Panc1 (cell line): ENCODE measurements at regions not wholly inside any gene's neighbourhood (a gene's known extent, or its start where the extent isn't known, plus 50 kb on each side); places are given as distances from the start of the nearest gene placed in this dataset.

Experiments used
- ATAC-seq: fragments of 200-7000 bp; cut with Tn5 transposase; 2 replicates; pipeline ENCODE4 v1.9.1; 2020; ENCODE audit warnings: mild to moderate bottlenecking, moderate library complexity
- BruUV-seq: library from RNA; stranded (reverse); fragments of 400-500 nt; replicated peaks from 2 replicates; lab custom pipeline; 2021; lab: Mats Ljungman, UMichigan
- CTCF ChIA-PET: fragments of 300-600 bp; sonication (Branson Sonifier 250); formaldehyde crosslinking; loops from one replicate; lab custom pipeline; 2022; ENCODE audit warnings: antibody characterized with exemption; lab: Charles Lee
- POLR2A ChIA-PET: fragments of 300-600 bp; sonication (Branson Sonifier 250); formaldehyde crosslinking; loops from one replicate; lab custom pipeline; 2022; ENCODE audit warnings: antibody characterized with exemption; lab: Charles Lee
- DNase-seq: peaks from one replicate; pipeline ENCODE4 v3.0.0-alpha.2; 2010; ENCODE audit warnings: low read depth, low spot score
- H3K27ac ChIP-seq: 2 replicates; pipeline ENCODE4 v1.5.1; 2011; ENCODE audit warnings: mild to moderate bottlenecking, low read length, inconsistent platforms
- H3K27me3 ChIP-seq: fragments of 200-500 bp; sonication (Bioruptor generic); 2 replicates; pipeline ENCODE4 v1.6.0; 2014; ENCODE audit warnings: low read length, inconsistent platforms; ENCODE audit not compliant: control insufficient read depth, insufficient read depth
- H3K36me3 ChIP-seq: fragments of 200-500 bp; sonication (Bioruptor generic); 2 replicates; pipeline ENCODE4 v1.5.1; 2014; ENCODE audit warnings: inconsistent platforms, mild to moderate bottlenecking, low read length, moderate library complexity; ENCODE audit not compliant: control insufficient read depth, insufficient read depth
- H3K4me1 ChIP-seq: 2 replicates; pipeline ENCODE4 v1.5.1; 2011; ENCODE audit warnings: inconsistent platforms, mild to moderate bottlenecking, low read length, moderate library complexity; ENCODE audit not compliant: control insufficient read depth, insufficient read depth
- H3K4me3 ChIP-seq, 2 experiments: 2 replicates each; pipeline ENCODE4 v1.5.1; 2011 to 2012; ENCODE audit warnings: low read depth in 2 of 2, low read length in 2 of 2, mild to moderate bottlenecking in 2 of 2, inconsistent platforms in 1 of 2, moderate library complexity in 1 of 2
- H3K9me3 ChIP-seq: fragments of 200-500 bp; sonication (Bioruptor generic); 2 replicates; pipeline ENCODE4 v1.5.1; 2014; ENCODE audit warnings: low read depth, mild to moderate bottlenecking, inconsistent platforms, low read length, moderate library complexity; ENCODE audit not compliant: control insufficient read depth, insufficient read depth
- CTCF ChIP-seq: fragments of 450-650 bp; IDR thresholded peaks from 2 replicates; pipeline ENCODE4 v1.5.1; 2017; ENCODE audit warnings: mild to moderate bottlenecking
- POLR2AphosphoS5 ChIP-seq: IDR thresholded peaks from 2 replicates; pipeline ENCODE4 v1.6.1; 2012; ENCODE audit warnings: mild to moderate bottlenecking, low read depth, low read length, moderate library complexity
- REST ChIP-seq, 2 experiments: IDR thresholded peaks; 2 replicates each; pipeline ENCODE4 v1.6.1; 2011 to 2012; ENCODE audit warnings: low read depth in 2 of 2, control low read depth in 1 of 2, low read length in 1 of 2, mild to moderate bottlenecking in 1 of 2, moderate library complexity in 1 of 2; ENCODE audit not compliant: insufficient read depth in 1 of 2
- SIN3A ChIP-seq: IDR thresholded peaks from 2 replicates; pipeline ENCODE4 v1.6.1; 2012; ENCODE audit warnings: low read depth, mild to moderate bottlenecking, low read length, moderate library complexity, borderline replicate concordance; ENCODE audit not compliant: insufficient read depth
- TCF7L2 ChIP-seq: IDR thresholded peaks from 2 replicates; pipeline ENCODE4 v1.6.1; 2011; ENCODE audit warnings: mild to moderate bottlenecking, low read depth, low read length, inconsistent platforms
- in situ Hi-C: cut with HindIII; loops from 2 replicates; pipeline ENCODE4 v1.10.0; 2016; ENCODE audit warnings: low sequenced_read_pairs, low pct_unique_long_range_greater_than_20kb
- intact Hi-C: fragments of 100-400 bp; cut with micrococcal nuclease; formaldehyde crosslinking; loops from one replicate; pipeline ENCODE4 v1.10.0; 2022; ENCODE audit not compliant: unreplicated experiment

GRCh38 chr9:108419379-108419778 is 436.4 kb downstream of the ACTL7B start:
- no TSS peak for BruUV-seq
- TF ChIP-seq CTCF = no peak
- no peak for TF ChIP-seq SIN3A
- TF ChIP-seq REST (IDR thresholded peaks at IDR 0.05; ENCODE audit: insufficient read depth in 1 of 2, low read depth in 2 of 2, low read length in 1 of 2) = no peak
- TF ChIP-seq POLR2AphosphoS5 = no peak
- TF ChIP-seq TCF7L2 = no peak
- H3K4me3 ChIP-seq = no peak overlapping the region
- ChIA-PET CTCF (no interaction called here), POLR2A (no interaction called here)
- no peak for DNase-seq
- H3K36me3 ChIP-seq = no peaks in the 10 kb centered on the region
- no peaks in the 10 kb centered on the region for H3K27me3 ChIP-seq
- intact Hi-C loops = no loop called here
- in situ Hi-C loops = no loop called here
- no peaks in the 10 kb centered on the region for H3K4me1 ChIP-seq
- H3K9me3 ChIP-seq = no peaks in the 10 kb centered on the region
- no peak for ATAC-seq
- H3K27ac ChIP-seq = no peak overlapping the region

- ChIA-PET CTCF (no interaction called here), POLR2A (interaction anchor here (0.7 kb wide), 1 partner anchor 80 kb away, joined by 3 read pairs; no protein-coding TSS in a partner anchor)
- no TSS peak for BruUV-seq
- Histone ChIP-seq H3K27ac (no peak overlapping the region), H3K9me3 (no peaks in the 10 kb centered on the region), H3K4me1 (no peaks in the 10 kb centered on the region), H3K4me3 (no peak overlapping the region), H3K27me3 (no peaks in the 10 kb centered on the region), H3K36me3 (no peaks in the 10 kb centered on the region)
- TF ChIP-seq POLR2AphosphoS5 (no peak), CTCF (no peak), REST (IDR thresholded peaks at IDR 0.05; ENCODE audit: insufficient read depth in 1 of 2, low read depth in 2 of 2, low read length in 1 of 2) (no peak), TCF7L2 (no peak), SIN3A (no peak)
- no peak for DNase-seq
- ATAC-seq = no peak
- intact Hi-C loops (no loop called here), in situ Hi-C loops (no loop called here)
Measured at GRCh38 chr9:108417726-108418125, 438.1 kb downstream of the ACTL7B start.
